Activated CD8-positive, alpha-beta memory T cell treated with anti-CD3 and anti-CD28 coated beads for 48 hours (primary cell): ENCODE measurements at regions not wholly inside any gene's neighbourhood (a gene's known extent, or its start where the extent isn't known, plus 50 kb on each side); places are given as distances from the start of the nearest gene placed in this dataset.

Experiments
- DNase-seq, 3 experiments: peaks; one replicate each; pipeline ENCODE4 v3.0.0-alpha.2; 2020; ENCODE audit warnings: low read depth in 2 of 3, low spot score in 2 of 3

GRCh38 chr17:33352526-33352925, 59.4 kb upstream of the ASIC2 start:
- no peak for DNase-seq

GRCh38 chr17:33356266-33356665, 63.2 kb upstream of the ASIC2 start:
- no peak for DNase-seq

- no peak for DNase-seq
Measured at GRCh38 chr17:33363475-33363874, 70.4 kb upstream of the ASIC2 start.

GRCh38 chr17:33366960-33367359, 73.9 kb upstream of the ASIC2 start:
- no peak for DNase-seq

GRCh38 chr17:33369149-33369548, 76.1 kb upstream of the ASIC2 start:
- no peak for DNase-seq

- no peak for DNase-seq
Measured at GRCh38 chr17:33369876-33370275, 76.8 kb upstream of the ASIC2 start.

- DNase-seq = no peak
Measured at GRCh38 chr17:33370401-33370800, 77.3 kb upstream of the ASIC2 start.

GRCh38 chr17:33371377-33371776, 78.3 kb upstream of the ASIC2 start:
- DNase-seq = no peak

- no peak for DNase-seq
Measured at GRCh38 chr17:33373273-33373672, 80.2 kb upstream of the ASIC2 start.

- DNase-seq = no peak
Measured at GRCh38 chr17:33375103-33375502, 82.0 kb upstream of the ASIC2 start.

GRCh38 chr17:33375783-33376182, 82.7 kb upstream of the ASIC2 start:
- DNase-seq = no peak

- no peak for DNase-seq
Measured at GRCh38 chr17:33377837-33378595, 84.9 kb upstream of the ASIC2 start.

- no peak for DNase-seq
Measured at GRCh38 chr17:33381201-33381600, 88.1 kb upstream of the ASIC2 start.

GRCh38 chr17:33383488-33384023, 90.5 kb upstream of the ASIC2 start:
- no peak for DNase-seq

GRCh38 chr17:33385133-33385532, 92.0 kb upstream of the ASIC2 start:
- no peak for DNase-seq

- no peak for DNase-seq
Measured at GRCh38 chr17:33385713-33386112, 92.6 kb upstream of the ASIC2 start.

GRCh38 chr17:33387406-33387805, 94.3 kb upstream of the ASIC2 start:
- DNase-seq = no peak

- no peak for DNase-seq
Measured at GRCh38 chr17:33389504-33390135, 96.5 kb upstream of the ASIC2 start.

GRCh38 chr17:33390479-33391176, 97.5 kb upstream of the ASIC2 start:
- DNase-seq = no peak

GRCh38 chr17:33396818-33397217, 103.7 kb upstream of the ASIC2 start:
- DNase-seq = no peak

GRCh38 chr17:33398386-33398785, 105.3 kb upstream of the ASIC2 start:
- no peak for DNase-seq

GRCh38 chr17:33401249-33401648, 108.2 kb upstream of the ASIC2 start:
- DNase-seq = no peak
